Femur (tissue), 1 donor: ENCODE measurements at regions not wholly inside any gene's neighbourhood (a gene's known extent, or its start where the extent isn't known, plus 50 kb on each side); places are given as distances from the start of the nearest gene placed in this dataset.
"Not testable (repeated sequence)": the region's sequence is repeated elsewhere in the genome, so short reads cannot be mapped to it uniquely, and the experiment has no call there.

Experiments used
- DNase-seq: peaks from one replicate; pipeline ENCODE4 v3.0.0-alpha.2; 2017

GRCh38 chr13:64087624-64088023 lies 2672.0 kb upstream of the PCDH20 start:
- no peak for DNase-seq

GRCh38 chr13:64083811-64084210 lies 2668.2 kb upstream of the PCDH20 start:
- DNase-seq, result no peak

GRCh38 chr13:64083396-64083795 lies 2667.7 kb upstream of the PCDH20 start:
- no peak for DNase-seq

GRCh38 chr13:64078480-64078936 lies 2662.9 kb upstream of the PCDH20 start:
- no peak for DNase-seq

GRCh38 chr13:64078025-64078424 lies 2662.4 kb upstream of the PCDH20 start:
- no peak for DNase-seq

- DNase-seq, result not testable (repeated sequence)
These were observed 2661.6 kb upstream of the PCDH20 start for GRCh38 chr13:64077132-64077835.

GRCh38 chr13:64075543-64076271 lies 2660.1 kb upstream of the PCDH20 start:
- DNase-seq, result no peak

- DNase-seq, result no peak
These were observed 2659.4 kb upstream of the PCDH20 start for GRCh38 chr13:64074971-64075474.

GRCh38 chr13:64073203-64073602 lies 2657.6 kb upstream of the PCDH20 start:
- DNase-seq, result no peak

GRCh38 chr13:64071352-64071751 lies 2655.7 kb upstream of the PCDH20 start:
- DNase-seq, result no peak

GRCh38 chr13:64069892-64070291 lies 2654.2 kb upstream of the PCDH20 start:
- DNase-seq, result no peak

- DNase-seq, result no peak
These were observed 2651.1 kb upstream of the PCDH20 start for GRCh38 chr13:64066711-64067110.

- DNase-seq, result no peak
These were observed 2646.0 kb upstream of the PCDH20 start for GRCh38 chr13:64061649-64062048.

GRCh38 chr13:64057372-64058020 lies 2641.8 kb upstream of the PCDH20 start:
- no peak for DNase-seq

- DNase-seq, result no peak
These were observed 2638.7 kb upstream of the PCDH20 start for GRCh38 chr13:64054321-64054720.

GRCh38 chr13:64052521-64052920 lies 2636.9 kb upstream of the PCDH20 start:
- no peak for DNase-seq

GRCh38 chr13:64051278-64051677 lies 2635.6 kb upstream of the PCDH20 start:
- DNase-seq, result no peak

GRCh38 chr13:64041296-64041695 lies 2625.6 kb upstream of the PCDH20 start:
- DNase-seq, result no peak

- DNase-seq, result no peak
These were observed 2618.3 kb upstream of the PCDH20 start for GRCh38 chr13:64033921-64034320.

- no peak for DNase-seq
These were observed 2613.9 kb upstream of the PCDH20 start for GRCh38 chr13:64029343-64030093.

- DNase-seq, result no peak
These were observed 2612.9 kb upstream of the PCDH20 start for GRCh38 chr13:64028551-64028950.

GRCh38 chr13:64020126-64020525 lies 2604.5 kb upstream of the PCDH20 start:
- no peak for DNase-seq

- DNase-seq, result no peak
These were observed 2591.7 kb upstream of the PCDH20 start for GRCh38 chr13:64007339-64007738.
